HG02973 (cell line): ENCODE measurements at regions not wholly inside any gene's neighbourhood (a gene's known extent, or its start where the extent isn't known, plus 50 kb on each side); places are given as distances from the start of the nearest gene placed in this dataset.

ENCODE experiments used
- ATAC-seq: cut with Tn5 transposase; IDR thresholded peaks from one replicate; pipeline ENCODE4 v1.9.1; 2021; ENCODE audit warnings: moderate library complexity; ENCODE audit not compliant: unreplicated experiment

DNA sequence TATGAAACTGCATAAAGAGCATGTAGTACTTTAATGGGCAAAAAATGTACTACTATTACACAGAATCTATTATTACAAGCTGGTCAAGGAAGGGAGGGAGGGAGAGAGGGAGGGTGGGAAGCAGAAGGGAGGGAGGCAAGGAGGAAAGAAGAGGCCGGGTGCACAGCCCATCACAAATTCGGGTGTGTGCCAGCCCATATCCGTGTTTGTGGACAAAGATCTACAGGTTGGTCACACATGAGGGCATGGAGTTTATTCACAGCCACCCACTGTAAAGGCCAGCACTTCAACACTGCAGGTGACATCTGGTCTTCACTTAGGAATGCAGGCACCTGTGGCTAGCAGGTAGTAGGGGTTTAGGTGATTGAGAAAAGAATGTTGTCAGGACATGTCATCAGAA lies 352.5 kb upstream of the NBEA start:
- no peak for ATAC-seq

DNA sequence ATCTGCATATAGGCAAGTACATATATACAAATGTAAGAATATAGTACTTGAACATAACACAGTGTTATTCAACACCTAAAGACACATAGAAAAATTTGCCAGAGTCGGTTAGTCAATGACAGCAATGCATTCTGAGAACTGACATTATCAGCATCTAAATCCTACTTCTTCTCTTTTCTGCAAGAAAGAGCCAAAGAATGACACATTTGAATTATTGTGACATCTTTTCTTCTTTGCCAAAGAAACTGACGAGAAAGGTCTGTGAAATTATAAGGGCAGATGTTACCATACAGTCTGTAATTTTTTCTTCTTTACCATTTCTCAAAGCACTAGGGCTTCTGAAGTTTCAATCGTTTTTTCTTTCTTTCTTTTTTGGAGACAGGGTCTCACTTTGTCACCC lies 350.9 kb upstream of the NBEA start:
- ATAC-seq, result no peak

DNA sequence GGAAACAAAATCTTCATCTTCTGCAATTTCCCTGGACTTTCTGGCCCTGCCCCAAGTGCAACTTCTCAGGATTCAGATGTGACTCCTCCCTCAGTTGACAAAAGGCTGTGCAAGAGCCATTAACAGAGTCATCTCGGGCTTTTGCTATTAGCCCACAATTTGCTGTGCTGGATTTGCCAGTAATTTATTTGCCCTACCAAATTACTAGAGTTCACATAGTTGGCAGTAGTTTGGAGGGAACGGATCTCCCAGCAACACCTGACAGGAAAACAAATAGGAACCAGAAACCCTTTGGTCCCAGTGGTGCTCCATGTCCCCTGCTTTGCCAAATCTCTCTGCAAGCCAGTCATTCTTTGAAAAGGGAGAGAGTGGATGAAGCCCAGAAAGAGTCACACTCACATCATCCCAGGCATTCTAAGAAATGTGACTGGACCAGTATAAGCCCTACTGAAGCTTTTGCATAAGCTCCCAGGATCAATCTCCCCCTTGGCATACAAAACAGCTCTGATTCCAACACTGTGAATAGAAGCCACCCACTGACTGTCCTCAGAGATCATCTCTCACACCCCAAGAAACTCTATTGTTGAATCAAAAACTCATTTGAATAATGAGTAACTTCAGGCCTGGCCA lies 350.1 kb upstream of the NBEA start:
- ATAC-seq, result no peak

DNA sequence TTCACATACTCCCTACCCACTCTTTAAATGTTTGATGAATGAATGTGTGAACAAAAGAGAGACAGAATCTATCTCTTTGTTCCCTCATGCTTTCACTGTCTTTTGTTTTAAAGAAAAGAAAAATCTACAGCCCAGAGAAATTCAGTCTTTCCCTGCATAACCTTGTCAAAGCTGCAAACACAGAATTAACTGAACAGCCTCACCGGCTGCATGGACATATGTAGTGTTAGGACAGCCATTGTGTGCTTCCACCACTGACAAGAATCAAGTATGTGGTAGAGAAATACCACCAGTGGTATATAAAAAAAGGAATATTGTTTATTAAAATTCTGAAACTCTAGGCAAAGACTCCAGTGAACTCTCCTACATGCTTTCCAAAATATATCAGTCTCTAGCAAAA lies 348.4 kb upstream of the NBEA start:
- no peak for ATAC-seq

DNA sequence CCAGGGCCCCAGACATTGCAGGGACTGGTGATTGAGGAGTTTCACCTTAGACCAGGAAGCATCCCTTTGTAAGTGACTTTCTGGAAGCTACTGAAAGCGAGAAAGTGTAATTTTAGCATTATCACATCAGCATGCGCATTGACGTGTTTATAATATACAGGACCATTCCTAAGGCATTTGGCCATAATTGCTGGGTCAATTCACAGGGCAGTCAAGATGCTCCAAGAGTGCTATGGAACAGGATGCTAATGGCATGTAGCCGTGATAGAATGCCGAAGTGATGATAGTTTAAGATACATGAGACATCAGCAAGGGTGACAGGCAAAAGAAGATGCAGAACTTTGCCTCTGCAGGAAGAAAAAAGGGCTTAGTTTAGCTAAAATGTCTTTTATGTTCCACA lies 347.6 kb upstream of the NBEA start:
- no peak for ATAC-seq

DNA sequence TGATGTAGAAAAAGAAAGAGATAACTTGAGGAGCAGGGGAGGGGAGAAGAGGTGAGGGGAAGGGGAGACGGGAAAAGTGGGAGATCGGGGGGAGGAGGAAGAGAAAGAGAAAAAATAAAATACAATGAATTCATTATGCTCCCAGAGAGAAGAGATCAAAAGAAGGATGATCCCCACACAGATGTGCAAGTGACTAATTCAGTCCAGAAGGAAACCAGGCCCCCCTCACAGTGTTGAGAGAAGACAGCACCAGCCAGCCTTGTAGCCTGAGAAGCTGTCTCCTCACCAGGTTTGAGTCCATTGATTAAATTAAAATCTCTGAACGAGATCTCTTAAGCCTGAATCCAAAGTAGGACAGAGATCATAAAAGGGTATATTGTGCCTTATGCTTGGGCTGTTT lies 333.7 kb upstream of the NBEA start:
- no peak for ATAC-seq

DNA sequence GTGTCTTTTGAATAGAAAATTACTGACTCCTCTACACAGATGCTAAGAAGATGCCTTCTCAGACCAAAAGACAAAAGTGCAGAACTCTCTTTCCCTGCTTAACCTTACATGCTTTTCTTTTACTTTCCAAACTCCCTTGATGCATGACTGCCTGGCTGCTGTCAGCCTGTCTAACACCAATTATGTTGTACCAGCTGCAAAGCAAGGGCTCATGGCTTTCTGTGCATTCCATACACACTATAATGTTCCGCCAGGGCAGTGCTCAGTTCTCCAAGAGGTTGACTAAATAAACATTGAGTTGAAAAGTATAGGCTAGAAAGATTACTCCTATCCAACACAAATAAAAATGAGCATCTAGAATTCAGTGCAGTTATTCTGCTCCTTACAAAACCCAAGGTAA lies 330.4 kb upstream of the NBEA start:
- no peak for ATAC-seq

DNA sequence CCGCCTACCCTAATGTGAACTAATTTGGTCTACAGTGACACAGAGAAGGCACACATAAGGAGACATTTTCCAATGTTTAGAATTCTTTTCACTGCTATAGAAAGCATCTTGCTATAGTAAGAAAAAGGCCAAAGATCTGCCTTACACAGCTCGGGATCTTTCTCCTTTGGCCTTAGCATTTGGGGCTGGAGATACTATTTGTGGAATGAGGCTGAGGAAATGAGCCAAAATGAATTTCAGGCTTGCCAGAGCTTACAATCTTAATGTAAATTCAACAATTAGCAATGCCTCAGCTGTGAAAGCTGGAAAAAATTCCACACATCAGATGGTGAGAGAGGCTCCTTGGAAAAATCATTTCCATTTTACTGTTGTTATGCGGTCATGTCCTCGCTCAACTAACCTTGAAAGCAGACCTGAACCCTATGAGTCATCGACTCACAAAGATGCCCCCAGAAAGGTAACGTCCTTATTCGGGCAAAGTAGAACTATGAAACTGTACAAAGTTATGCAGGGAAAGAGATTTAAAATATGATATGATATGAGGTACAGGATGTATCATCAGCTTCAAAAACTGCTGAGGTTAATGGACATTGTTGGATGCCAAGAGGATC lies 324.5 kb upstream of the NBEA start:
- no peak for ATAC-seq

DNA sequence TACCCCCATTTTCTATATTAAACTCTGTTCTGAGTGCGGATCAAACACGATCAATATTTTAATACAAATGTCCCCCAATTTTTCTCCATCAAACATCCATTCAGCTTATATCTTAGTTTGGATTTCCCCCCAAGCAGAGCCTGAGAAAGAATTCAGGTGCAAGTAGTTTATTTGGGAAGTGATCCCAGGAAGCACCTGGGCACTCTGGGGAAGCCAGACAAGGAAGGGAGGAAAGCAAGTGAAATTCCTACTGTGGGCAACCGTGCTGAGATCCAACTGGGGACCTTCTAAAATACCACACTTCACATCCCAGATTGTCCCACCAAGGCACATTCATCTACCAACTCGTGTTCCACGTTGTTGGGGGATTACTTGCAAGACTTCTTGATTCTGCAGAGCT lies 323.4 kb upstream of the NBEA start:
- no peak for ATAC-seq

DNA sequence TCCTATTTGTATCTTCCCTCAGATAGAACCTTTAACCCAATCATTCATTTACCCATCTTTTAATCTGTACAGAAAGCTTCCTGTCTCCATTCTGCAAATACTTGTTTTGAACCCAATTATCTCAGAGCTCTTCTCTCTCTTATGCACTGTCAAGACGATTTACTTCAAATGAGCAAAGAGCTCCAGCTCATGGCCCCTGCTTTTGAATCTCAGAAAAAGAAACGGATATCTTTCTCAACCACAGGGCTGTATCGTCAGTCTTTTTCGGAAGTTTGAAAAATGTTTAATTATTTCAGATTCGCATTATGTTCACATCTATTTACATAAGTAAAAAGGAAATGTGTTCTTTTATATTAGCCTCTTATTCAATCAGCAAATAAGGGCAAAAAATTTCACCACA lies 322.7 kb upstream of the NBEA start:
- no peak for ATAC-seq

DNA sequence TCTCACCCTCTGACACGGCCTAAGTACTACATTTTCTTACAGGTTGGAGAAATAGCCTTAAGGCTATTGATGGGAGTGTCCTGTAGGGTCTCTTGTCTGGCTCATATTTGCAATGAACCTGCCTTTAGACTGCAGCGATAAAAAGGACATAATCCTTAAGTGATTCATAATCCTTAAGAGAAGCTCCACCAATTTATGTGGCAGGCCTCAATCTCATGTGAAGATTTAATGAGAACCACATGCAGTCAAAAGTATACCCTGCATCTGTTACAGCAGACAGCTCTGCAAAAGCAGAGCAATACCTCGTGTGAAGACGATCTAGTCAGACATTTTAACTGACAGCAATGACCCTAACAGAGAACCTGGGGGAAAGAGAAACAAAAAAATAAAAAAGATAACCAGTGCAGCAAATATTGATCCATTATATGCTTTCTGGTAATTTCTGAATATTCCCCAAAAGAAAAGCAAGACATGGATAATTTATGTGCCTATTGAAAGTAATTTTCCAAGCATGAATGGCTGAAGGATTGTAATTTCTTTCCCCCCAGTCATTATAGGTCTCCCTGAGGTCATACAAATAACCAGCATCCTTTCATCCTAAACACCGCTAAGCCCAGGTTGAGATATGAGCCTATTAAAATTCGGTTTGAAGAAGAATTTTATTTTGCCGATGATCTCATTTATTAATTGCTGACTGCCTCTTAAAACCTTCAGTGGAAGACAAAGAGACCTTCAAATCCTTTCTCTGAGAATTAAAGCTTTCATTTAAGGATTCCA lies 321.8 kb upstream of the NBEA start:
- ATAC-seq, result no peak

DNA sequence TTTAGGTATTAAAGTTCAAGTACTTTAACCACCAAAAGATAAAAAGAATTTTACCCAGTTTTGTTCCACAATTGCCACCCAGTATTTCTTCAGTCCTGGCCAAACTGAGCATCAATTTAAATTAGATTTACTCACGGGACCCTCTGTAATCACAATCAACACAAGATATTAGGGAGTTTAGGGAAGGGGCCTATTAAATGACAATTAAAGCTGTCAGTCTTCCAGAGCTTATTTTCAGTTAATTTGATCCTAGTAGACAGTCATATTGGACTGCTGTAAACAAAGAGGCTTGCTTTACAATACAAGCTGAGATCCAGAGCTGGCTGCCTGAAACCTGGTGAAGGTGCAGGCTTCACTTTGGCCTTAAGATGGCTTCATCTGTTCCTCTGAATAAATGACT lies 321.2 kb upstream of the NBEA start:
- no peak for ATAC-seq

DNA sequence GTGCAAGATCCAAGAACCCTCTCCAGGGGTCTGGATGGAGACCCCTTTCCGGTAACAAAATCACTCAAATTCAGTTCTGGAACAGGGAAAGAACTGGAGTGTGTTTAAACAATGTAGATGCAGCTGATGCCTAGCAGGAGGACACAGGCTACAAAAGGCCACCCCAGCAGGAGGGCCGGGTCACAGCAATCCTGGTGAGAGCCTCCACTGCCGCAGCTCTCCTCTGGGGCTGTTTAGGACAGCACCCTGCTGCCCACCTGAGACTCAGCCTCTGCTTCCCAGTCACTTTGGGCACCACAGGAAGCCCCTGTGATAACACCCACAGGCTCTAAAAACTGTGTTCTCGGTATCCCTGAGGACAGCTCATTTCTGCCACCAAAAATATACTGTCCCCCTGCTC lies 318.7 kb upstream of the NBEA start:
- ATAC-seq, result no peak

DNA sequence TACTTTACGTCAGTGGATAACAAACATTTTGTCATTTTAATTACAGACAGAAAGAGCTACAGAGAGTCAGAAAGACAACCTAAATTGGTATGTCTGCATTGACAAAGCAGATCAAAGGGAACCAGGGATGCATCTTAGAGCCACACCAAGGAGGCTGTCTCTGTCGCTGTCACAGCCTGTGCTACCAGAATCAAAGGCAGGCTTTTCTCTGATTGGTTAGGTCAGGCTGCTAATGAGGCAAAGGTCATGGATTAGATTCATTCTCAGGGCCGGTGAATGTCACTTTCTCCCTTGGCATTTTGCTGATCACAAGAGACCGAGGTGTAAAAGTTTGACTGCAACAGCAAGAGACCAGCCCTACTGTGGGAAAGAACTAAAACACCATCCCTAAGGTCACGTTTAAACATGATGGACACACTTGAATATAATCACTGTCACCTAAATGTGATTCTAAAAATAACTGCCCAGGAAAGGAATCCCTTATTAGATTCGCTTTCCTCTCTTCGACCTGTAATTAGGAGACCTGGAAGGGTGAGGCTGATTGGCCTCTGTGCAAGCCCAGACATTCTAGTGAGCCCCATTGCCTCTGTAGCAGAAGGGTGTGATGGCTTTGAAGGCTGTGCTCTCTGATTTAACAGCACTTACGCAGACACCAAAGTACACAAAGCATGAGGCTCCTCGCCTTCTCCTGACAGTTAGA lies 314.4 kb upstream of the NBEA start:
- no peak for ATAC-seq

DNA sequence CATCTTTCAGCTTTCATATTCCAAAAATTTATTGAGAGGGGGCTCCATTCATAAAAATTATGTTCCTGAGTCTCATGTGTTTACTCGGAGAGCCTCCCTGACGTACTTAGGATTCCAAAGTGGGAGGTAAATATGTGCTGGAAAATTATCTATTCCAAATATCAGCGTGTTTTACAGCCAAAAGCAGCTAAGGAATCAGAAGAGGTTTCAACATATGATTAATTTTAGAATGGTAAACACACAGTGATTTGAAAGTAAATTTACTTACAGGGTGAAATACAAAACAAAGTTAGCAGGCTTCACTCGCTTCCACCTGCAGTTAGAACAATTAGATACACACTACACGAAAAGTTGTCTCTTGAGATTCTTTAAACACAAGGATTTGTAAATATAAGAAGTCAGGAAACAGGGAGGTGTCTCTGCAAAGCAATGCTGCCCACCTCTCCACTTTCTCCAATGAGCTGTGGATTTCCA lies 313.8 kb upstream of the NBEA start:
- no peak for ATAC-seq

DNA sequence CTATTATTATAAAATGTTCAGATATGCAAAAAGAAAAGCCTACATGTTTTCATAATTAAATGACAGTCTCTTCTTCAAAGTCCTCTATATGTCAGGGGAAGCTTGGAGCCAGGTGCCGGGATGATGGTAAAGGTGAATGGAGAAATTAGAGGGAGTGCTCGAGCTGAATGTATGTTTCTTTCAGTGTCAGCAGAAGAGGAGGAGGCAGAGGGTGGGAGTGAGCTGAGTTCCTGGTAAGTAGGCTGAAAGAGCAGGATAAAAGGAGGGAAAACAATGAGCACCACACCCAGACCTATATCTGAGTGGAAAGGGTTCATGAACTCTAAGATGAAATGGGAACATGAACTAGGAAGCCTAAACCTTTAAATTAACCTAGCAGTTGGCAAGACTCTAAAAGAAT lies 307.6 kb upstream of the NBEA start:
- no peak for ATAC-seq

DNA sequence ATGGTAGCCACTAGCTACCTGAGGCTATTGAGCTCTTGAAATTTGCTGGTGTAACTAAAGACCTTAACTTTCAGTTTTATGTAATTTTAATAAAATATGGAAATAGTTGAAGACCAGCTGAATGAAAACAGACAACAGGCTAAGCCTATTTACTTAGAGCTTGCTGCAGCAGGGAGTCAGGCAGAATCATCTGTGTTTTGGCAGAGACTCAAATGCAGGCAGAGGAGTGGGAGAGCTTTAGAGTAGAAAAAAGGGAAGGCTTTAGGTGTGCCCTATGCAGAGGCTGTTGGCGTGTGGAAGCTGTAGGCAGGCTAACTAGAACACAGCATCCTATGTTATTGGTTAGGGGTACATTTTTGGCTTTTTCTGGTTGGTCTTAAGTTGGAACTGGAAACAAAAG lies 304.9 kb upstream of the NBEA start:
- ATAC-seq, result no peak

DNA sequence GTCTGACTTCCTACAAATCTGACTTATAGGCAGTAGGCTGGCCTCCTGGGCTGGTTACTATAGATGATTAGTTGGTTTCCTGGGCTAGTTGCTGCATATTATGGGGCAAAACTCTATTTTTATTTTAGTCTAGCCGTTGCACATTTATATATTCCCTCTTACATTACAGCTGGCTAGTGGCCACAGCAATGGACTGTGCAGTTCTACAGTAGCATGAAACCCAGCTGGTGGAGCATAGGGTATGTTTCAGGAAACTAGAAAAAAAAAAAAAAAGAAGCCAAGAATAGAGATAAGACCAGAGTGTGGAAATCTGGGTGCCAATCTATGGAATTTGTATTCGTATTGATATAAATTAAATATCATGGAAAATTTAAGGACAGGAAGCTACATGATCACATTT lies 304.4 kb upstream of the NBEA start:
- ATAC-seq, result no peak

DNA sequence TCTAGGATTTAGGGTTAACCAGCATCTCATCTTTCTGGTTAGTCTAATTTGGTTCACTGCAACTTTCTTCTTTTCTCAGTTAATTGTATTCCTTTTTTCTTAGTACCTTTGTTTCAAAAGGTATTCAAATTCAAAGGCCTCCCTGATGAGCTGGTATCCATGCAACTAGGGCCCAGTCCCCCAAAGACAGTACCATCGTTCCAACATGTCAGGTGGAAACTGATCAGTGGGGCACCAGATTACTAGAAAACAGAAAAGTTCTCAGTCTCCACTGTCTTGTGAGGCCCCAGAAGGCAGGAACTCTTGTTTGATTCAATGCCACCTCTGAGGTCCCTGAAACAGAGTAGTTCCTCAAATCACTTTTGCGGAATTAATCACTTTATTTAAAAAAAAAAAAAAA lies 303.2 kb upstream of the NBEA start:
- no peak for ATAC-seq

DNA sequence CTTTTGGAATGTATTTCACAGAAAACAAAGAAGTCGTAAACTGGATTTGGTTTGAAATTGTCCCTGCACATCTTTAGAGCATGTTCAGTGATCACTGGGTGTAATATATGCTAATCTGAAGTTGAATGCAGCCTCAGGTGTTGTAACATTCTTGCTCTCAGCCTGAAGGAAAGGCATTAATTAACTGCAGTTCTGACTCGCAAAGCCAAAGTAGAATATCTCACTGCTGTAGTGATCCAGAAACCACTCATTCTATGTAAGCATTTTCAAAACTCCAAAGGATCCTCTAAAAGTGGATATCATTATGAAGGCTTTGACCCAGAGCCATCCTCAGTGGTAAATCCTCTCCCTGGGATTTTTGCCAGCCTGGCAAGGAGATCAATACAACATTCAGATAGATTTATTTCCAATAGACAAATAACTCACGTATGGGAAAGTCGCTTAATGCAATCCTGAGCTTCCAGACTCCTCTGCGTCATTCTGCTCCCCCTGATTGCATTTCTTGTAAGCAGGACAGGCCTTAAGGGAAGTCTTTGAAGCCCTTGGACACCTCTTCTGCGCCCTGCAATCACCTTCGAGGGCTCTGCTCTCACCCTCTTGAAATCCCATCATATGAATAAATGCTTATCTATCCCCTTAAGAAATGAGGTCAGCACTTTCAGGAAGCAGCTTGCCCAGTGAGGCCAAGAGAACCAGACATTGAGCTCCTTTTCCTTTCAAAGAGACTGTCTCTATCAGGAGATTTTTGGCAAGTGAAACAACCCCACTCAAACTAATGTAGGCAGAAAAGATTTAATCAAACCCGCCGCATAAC lies 301.7 kb upstream of the NBEA start:
- no peak for ATAC-seq

DNA sequence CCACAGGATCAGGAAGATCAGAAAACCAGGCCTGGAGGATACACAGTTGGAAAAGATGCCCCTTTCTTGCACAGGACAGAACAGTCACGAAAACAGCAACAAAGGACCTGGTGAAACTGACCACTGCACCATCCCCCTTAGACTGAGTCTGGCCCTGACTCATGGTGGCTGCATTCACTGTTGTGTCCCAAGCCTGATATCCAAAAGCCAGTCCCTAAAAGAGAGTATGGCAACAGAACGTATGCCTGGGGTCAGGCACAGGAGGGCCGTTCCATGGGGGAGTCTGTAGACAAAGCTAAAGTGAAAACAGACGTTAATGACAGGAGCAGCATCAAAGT lies 301.1 kb upstream of the NBEA start:
- ATAC-seq, result no peak
